ENCODE measurements at regions not wholly inside any gene's neighbourhood (a gene's known extent, or its start where the extent isn't known, plus 50 kb on each side); places are given as distances from the start of the nearest gene placed in this dataset.

- TF ChIP-seq, protein P1, sequence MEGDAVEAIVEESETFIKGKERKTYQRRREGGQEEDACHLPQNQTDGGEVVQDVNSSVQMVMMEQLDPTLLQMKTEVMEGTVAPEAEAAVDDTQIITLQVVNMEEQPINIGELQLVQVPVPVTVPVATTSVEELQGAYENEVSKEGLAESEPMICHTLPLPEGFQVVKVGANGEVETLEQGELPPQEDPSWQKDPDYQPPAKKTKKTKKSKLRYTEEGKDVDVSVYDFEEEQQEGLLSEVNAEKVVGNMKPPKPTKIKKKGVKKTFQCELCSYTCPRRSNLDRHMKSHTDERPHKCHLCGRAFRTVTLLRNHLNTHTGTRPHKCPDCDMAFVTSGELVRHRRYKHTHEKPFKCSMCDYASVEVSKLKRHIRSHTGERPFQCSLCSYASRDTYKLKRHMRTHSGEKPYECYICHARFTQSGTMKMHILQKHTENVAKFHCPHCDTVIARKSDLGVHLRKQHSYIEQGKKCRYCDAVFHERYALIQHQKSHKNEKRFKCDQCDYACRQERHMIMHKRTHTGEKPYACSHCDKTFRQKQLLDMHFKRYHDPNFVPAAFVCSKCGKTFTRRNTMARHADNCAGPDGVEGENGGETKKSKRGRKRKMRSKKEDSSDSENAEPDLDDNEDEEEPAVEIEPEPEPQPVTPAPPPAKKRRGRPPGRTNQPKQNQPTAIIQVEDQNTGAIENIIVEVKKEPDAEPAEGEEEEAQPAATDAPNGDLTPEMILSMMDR (IDR thresholded peaks at IDR 0.05): no peak
- Histone ChIP-seq H3K27me3 (no peaks in the 10 kb centered on the region), H3K4me1 (no peaks in the 10 kb centered on the region), H3K4me3 (no peak overlapping the region), H3K9me3 (peaks cover 0 to 2% of the 10 kb centered on the region in 2 donors), H3K27ac (no peak overlapping the region), H3K36me3 (no peaks in the 10 kb centered on the region)
- peak; percentile 46 for DNase-seq (ENCODE audit: low spot score)
These were observed 134.5 kb upstream of the RET start for GRCh38 chr10:42942279-42942950.

- Histone ChIP-seq H3K27me3 (no peaks in the 10 kb centered on the region), H3K36me3 (no peaks in the 10 kb centered on the region), H3K4me3 (no peak overlapping the region), H3K4me1 (no peaks in the 10 kb centered on the region), H3K27ac (no peak overlapping the region), H3K9me3 (peaks cover 0 to 3% of the 10 kb centered on the region in 2 donors)
- DNase-seq (ENCODE audit: low spot score): peak; percentile 43
- TF ChIP-seq, protein P1 (IDR thresholded peaks at IDR 0.05): no peak
These were observed 133.6 kb upstream of the RET start for GRCh38 chr10:42943025-42943818.

DNA sequence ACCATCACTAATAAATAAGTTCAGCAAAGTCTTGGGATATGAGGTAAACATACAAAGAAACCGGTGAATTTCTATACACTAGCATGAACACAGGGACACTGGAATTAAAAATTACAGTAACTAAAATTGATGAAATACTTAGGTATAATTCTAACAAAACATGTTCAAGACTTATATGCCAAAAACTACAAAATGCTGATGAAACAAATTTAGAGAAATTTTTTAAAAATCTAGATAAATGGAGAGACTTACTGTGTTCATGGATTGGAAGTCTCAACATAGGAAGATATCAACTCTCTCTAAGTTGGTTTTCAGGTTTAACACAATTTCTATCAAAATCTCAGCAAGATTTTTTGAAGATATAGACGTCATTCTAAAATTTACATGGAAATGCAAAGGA is 128.8 kb upstream of the RET start:
- peaks cover 0 to 15% of the 10 kb centered on the region in 2 donors for H3K4me1 ChIP-seq
- no peak for DNase-seq (ENCODE audit: low spot score)
- no peaks in the 10 kb centered on the region for H3K36me3 ChIP-seq
- H3K27me3 ChIP-seq: no peaks in the 10 kb centered on the region
- TF ChIP-seq, protein P1 (IDR thresholded peaks at IDR 0.05): no peak
- no peak overlapping the region for H3K27ac ChIP-seq
- peaks cover 0 to 3% of the 10 kb centered on the region in 2 donors for H3K9me3 ChIP-seq
- H3K4me3 ChIP-seq: no peak overlapping the region

DNA sequence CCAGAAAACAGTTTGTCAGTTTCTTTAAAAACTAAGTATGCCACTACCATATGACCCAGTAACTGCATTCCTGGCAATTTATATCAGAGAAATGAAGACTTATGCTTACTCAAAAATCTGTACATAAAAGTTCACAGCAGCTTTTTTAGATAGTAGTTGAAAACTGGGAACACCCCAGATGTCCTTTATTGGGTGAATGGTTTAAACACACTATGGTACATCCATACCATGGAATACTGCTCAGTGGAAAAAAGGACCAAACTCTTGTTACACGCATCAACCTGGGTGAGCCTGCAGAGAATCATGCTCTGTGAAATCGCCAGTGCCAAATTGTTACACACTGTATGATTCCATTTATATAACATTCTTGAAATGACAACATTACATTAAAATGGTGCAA is 127.6 kb upstream of the RET start:
- DNase-seq (ENCODE audit: low spot score): no peak
- Histone ChIP-seq H3K27me3 (no peaks in the 10 kb centered on the region), H3K4me1 (peaks cover 0 to 15% of the 10 kb centered on the region in 2 donors), H3K27ac (no peak overlapping the region), H3K4me3 (no peak overlapping the region), H3K36me3 (no peaks in the 10 kb centered on the region), H3K9me3 (peaks cover 0 to 3% of the 10 kb centered on the region in 2 donors)
- TF ChIP-seq, protein P1 (IDR thresholded peaks at IDR 0.05): no peak

- peak; percentile 51 for DNase-seq (ENCODE audit: low spot score)
- no peaks in the 10 kb centered on the region for H3K36me3 ChIP-seq
- no peak overlapping the region for H3K27ac ChIP-seq
- H3K27me3 ChIP-seq: no peaks in the 10 kb centered on the region
- H3K4me1 ChIP-seq: peaks cover 0 to 15% of the 10 kb centered on the region in 2 donors
- peaks cover 0 to 3% of the 10 kb centered on the region in 2 donors for H3K9me3 ChIP-seq
- TF ChIP-seq, protein P1 (IDR thresholded peaks at IDR 0.05): no peak
- no peak overlapping the region for H3K4me3 ChIP-seq
These were observed 126.0 kb upstream of the RET start for GRCh38 chr10:42950606-42951485.

Measured in right atrium auricular region (tissue), 2 donors.